NCI-H128 (cell line): ENCODE measurements at regions not wholly inside any gene's neighbourhood (a gene's known extent, or its start where the extent isn't known, plus 50 kb on each side); places are given as distances from the start of the nearest gene placed in this dataset.
"Not testable (repeated sequence)": the region's sequence is repeated elsewhere in the genome, so short reads cannot be mapped to it uniquely, and the experiment has no call there.

ENCODE experiments used
- DNase-seq: peaks from one replicate; lab custom pipeline; 2025; ENCODE audit not compliant: unreplicated experiment; lab: John Stamatoyannopoulos, UW

GRCh38 chr15:69876064-69876940, 221.4 kb downstream of the TLE3 start:
- no peak for DNase-seq

- DNase-seq = not testable (repeated sequence)
Observed at GRCh38 chr15:69879963-69880362, 217.8 kb downstream of the TLE3 start.

- no peak for DNase-seq
Observed at GRCh38 chr15:69880571-69881301, 217.0 kb downstream of the TLE3 start.

- DNase-seq = no peak
Observed at GRCh38 chr15:69881302-69881670, 216.4 kb downstream of the TLE3 start.

- DNase-seq = no peak
Observed at GRCh38 chr15:69881766-69882165, 216.0 kb downstream of the TLE3 start.

GRCh38 chr15:69883306-69883705, 214.4 kb downstream of the TLE3 start:
- DNase-seq = no peak

GRCh38 chr15:69885173-69885955, 212.4 kb downstream of the TLE3 start:
- DNase-seq = no peak

GRCh38 chr15:69887009-69887408, 210.7 kb downstream of the TLE3 start:
- DNase-seq = no peak

- DNase-seq = no peak
Observed at GRCh38 chr15:69887553-69887952, 210.2 kb downstream of the TLE3 start.

GRCh38 chr15:69888406-69888805, 209.3 kb downstream of the TLE3 start:
- DNase-seq = no peak

GRCh38 chr15:69891070-69891536, 206.6 kb downstream of the TLE3 start:
- no peak for DNase-seq

GRCh38 chr15:69891606-69892005, 206.1 kb downstream of the TLE3 start:
- no peak for DNase-seq

- no peak for DNase-seq
Observed at GRCh38 chr15:69892351-69892750, 205.4 kb downstream of the TLE3 start.

GRCh38 chr15:69893086-69893485, 204.6 kb downstream of the TLE3 start:
- no peak for DNase-seq

- no peak for DNase-seq
Observed at GRCh38 chr15:69893863-69894262, 203.9 kb downstream of the TLE3 start.

- no peak for DNase-seq
Observed at GRCh38 chr15:69895202-69895601, 202.5 kb downstream of the TLE3 start.

- DNase-seq = no peak
Observed at GRCh38 chr15:69896606-69897005, 201.1 kb downstream of the TLE3 start.

- DNase-seq = no peak
Observed at GRCh38 chr15:69897061-69897460, 200.7 kb downstream of the TLE3 start.

- no peak for DNase-seq
Observed at GRCh38 chr15:69897471-69898237, 200.1 kb downstream of the TLE3 start.

- DNase-seq = no peak
Observed at GRCh38 chr15:69898243-69898642, 199.5 kb downstream of the TLE3 start.
